ENCODE measurements at regions not wholly inside any gene's neighbourhood (a gene's known extent, or its start where the extent isn't known, plus 50 kb on each side); places are given as distances from the start of the nearest gene placed in this dataset.

DNA sequence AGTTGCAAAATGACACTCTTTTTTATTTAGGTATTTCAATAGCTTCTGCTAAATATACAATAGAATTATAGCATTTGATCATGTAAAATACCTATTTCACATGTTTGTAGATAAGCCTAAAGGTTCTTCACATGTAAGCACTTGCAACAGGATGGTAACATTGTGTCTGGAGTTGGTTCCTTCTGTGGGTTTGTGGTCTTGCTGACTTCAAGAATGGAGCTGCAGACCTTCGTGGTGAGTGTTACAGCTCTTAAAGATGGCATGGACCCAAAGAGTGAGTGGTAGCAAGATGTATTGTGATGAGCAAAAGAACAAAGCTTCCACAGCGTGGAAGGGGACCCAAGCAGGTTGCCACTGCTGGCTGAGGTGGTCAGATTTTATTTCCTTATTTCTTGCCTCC, 246.4 kb upstream of the PDGFD start:
- H3K27ac ChIP-seq = no peak overlapping the region
- 66 to 83% (median 76%) methylated on average over 2 of the region's 2 CpGs for WGBS, 5 donors

DNA sequence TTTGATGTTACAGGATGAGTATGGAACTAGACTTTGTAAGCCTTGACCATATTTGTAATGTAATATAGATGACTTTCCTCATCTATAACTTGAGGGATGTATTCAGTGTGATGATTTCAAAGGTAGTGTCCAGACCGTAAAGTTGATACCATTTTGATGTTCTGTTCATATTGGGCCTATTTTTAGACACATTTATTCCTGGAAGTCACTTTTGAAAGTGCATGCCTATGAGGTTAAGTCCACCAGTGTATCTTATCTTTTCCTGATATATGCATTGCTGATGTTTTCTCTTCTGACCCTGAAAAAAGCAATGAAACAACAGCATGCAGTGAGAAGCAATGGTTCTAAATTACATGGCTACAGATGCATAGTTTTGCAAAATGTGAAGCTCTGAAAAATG, 244.7 kb upstream of the PDGFD start:
- Histone ChIP-seq H3K27ac (no peak overlapping the region), H3K9me3 (no peaks in the 10 kb centered on the region), H3K4me1 (no peaks in the 10 kb centered on the region), H3K27me3 (no peaks in the 10 kb centered on the region), H3K4me3 (no peak overlapping the region), H3K36me3 (no peaks in the 10 kb centered on the region)
- TF ChIP-seq EP300 (IDR thresholded peaks at IDR 0.05) (no peak), POLR2A (IDR thresholded peaks at IDR 0.05) (no peak), POLR2AphosphoS5 (IDR thresholded peaks at IDR 0.05) (no peak)
- TF ChIP-seq, protein P1, sequence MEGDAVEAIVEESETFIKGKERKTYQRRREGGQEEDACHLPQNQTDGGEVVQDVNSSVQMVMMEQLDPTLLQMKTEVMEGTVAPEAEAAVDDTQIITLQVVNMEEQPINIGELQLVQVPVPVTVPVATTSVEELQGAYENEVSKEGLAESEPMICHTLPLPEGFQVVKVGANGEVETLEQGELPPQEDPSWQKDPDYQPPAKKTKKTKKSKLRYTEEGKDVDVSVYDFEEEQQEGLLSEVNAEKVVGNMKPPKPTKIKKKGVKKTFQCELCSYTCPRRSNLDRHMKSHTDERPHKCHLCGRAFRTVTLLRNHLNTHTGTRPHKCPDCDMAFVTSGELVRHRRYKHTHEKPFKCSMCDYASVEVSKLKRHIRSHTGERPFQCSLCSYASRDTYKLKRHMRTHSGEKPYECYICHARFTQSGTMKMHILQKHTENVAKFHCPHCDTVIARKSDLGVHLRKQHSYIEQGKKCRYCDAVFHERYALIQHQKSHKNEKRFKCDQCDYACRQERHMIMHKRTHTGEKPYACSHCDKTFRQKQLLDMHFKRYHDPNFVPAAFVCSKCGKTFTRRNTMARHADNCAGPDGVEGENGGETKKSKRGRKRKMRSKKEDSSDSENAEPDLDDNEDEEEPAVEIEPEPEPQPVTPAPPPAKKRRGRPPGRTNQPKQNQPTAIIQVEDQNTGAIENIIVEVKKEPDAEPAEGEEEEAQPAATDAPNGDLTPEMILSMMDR (IDR thresholded peaks at IDR 0.05) = no peak
- intact Hi-C loops (cut with DNase I; ENCODE audit: low total_unique reads) = no loop called here
- WGBS, 5 donors = 56 to 78% (median 60%) methylated on average over 1 of the region's 1 CpG
- DNase-seq = no peak

More for the DNA sequence above, 246.4 kb upstream of the PDGFD start:
- Histone ChIP-seq H3K4me1 (no peaks in the 10 kb centered on the region), H3K4me3 (no peak overlapping the region), H3K27me3 (no peaks in the 10 kb centered on the region), H3K36me3 (no peaks in the 10 kb centered on the region), H3K9me3 (no peaks in the 10 kb centered on the region)
- intact Hi-C loops (cut with DNase I; ENCODE audit: low total_unique reads) = no loop called here
- TF ChIP-seq POLR2A (IDR thresholded peaks at IDR 0.05) = no peak
- TF ChIP-seq, protein P1 (IDR thresholded peaks at IDR 0.05) = no peak
- TF ChIP-seq POLR2AphosphoS5 (IDR thresholded peaks at IDR 0.05) = no peak
- TF ChIP-seq EP300 (IDR thresholded peaks at IDR 0.05) = no peak
- DNase-seq = no peak

DNA sequence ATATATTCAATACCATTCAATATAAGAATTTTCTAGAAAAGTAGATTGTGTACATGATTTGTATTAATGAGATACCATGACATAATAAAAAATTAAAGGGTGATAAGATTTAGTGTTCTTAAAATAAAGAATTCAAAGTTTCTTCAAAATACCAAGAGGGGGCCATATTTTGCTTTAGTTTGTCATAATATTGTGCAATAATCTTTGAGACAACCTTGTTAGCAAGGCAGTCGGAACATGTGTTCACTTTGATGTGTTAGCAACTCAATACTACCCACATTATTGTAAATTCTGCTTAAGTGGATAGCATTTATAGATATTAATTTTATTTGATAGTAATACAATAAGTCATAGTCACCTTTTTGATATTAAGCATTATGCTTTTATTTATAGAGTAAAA, 241.3 kb upstream of the PDGFD start:
- DNase-seq = no peak
- TF ChIP-seq POLR2A (IDR thresholded peaks at IDR 0.05) = no peak
- no peak for TF ChIP-seq EP300 (IDR thresholded peaks at IDR 0.05)
- TF ChIP-seq, protein P1 (IDR thresholded peaks at IDR 0.05) = no peak
- no peak for TF ChIP-seq POLR2AphosphoS5 (IDR thresholded peaks at IDR 0.05)
- H3K9me3 ChIP-seq = no peaks in the 10 kb centered on the region
- H3K4me1 ChIP-seq = no peaks in the 10 kb centered on the region
- 86 to 98% (median 95%) methylated on average over 1 of the region's 1 CpG for WGBS, 5 donors
- H3K4me3 ChIP-seq = no peak overlapping the region
- H3K36me3 ChIP-seq = no peaks in the 10 kb centered on the region
- H3K27me3 ChIP-seq = no peaks in the 10 kb centered on the region
- intact Hi-C loops (cut with DNase I; ENCODE audit: low total_unique reads) = no loop called here
- H3K27ac ChIP-seq = no peak overlapping the region

DNA sequence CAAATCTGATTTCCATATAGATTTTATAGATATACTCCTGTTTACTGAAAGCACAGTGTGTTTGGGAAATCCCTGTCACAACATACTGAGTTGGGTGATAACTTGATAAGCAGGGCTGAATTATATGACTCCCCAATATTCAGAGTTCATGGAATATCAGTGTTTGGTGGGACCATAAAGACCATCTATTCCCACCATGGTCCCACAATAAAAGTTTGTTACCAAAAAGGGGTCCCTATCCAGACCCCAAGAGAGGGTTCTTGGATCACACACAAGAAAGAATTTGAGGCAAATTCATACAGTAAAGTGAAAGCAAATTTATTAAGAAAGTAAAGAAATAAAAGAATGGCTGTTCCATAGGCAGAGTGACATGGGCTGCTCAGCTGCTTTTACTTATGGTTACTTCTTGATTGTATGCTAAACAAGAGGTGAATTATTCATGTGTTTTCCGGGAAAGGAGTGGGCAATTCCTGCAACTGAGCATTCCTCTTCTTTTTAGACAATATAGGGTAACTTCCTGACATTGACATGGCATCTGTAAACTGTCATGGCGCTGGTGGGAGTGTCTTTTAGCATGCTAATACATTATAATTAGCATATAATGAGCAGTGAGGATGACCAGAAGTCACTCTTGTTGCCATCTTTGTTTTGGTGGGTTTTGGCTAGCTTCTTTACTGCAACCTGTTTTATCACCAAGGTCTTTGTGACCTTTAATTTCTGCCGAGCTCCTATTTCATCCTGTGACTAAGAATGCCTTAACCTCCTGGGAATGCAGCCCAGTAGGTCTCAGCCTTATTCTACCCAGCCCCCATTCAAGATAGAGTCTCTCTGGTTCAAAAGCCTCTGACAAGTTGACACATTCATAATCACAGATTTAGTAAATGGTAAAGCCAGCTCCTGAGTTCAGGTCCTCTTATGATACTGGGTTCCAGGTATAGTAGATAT, 240.6 kb upstream of the PDGFD start:
- TF ChIP-seq, protein P1 (IDR thresholded peaks at IDR 0.05) = no peak
- TF ChIP-seq EP300 (IDR thresholded peaks at IDR 0.05) (no peak), POLR2A (IDR thresholded peaks at IDR 0.05) (no peak), POLR2AphosphoS5 (IDR thresholded peaks at IDR 0.05) (no peak)
- Histone ChIP-seq H3K9me3 (no peaks in the 10 kb centered on the region), H3K4me1 (no peaks in the 10 kb centered on the region), H3K27ac (no peak overlapping the region), H3K36me3 (no peaks in the 10 kb centered on the region), H3K27me3 (no peaks in the 10 kb centered on the region), H3K4me3 (no peak overlapping the region)
- 67 to 73% (median 67%) methylated on average over 3 of the region's 3 CpGs for WGBS, 5 donors
- intact Hi-C loops (cut with DNase I; ENCODE audit: low total_unique reads) = no loop called here
- no peak for DNase-seq

Measured in stomach (tissue), 8 donors.